GM12875 (cell line): ENCODE measurements at regions not wholly inside any gene's neighbourhood (a gene's known extent, or its start where the extent isn't known, plus 50 kb on each side); places are given as distances from the start of the nearest gene placed in this dataset.

ENCODE experiments used
- H3K4me3 ChIP-seq: one replicate; pipeline ENCODE4 v1.5.1; 2011; ENCODE audit warnings: low read depth, low read length, control low read depth
- CTCF ChIP-seq: IDR thresholded peaks from 2 replicates; pipeline ENCODE4 v1.5.1; 2011; ENCODE audit warnings: low read depth, mild to moderate bottlenecking, control low read depth, inconsistent platforms, low read length, moderate library complexity, borderline replicate concordance; ENCODE audit not compliant: insufficient read depth

GRCh38 chr4:162644346-162644745 is 480.5 kb upstream of the FSTL5 start:
- TF ChIP-seq CTCF, result no peak

GRCh38 chr4:162640152-162640551 is 476.4 kb upstream of the FSTL5 start:
- H3K4me3 ChIP-seq, result no peak overlapping the region
- no peak for TF ChIP-seq CTCF

More at GRCh38 chr4:162644346-162644745, 480.5 kb upstream of the FSTL5 start:
- H3K4me3 ChIP-seq, result no peak overlapping the region

GRCh38 chr4:162634390-162634789 is 470.6 kb upstream of the FSTL5 start:
- H3K4me3 ChIP-seq, result no peak overlapping the region
- TF ChIP-seq CTCF, result no peak

- H3K4me3 ChIP-seq, result no peak overlapping the region
- TF ChIP-seq CTCF, result no peak
Observed at GRCh38 chr4:162622664-162623063, 458.9 kb upstream of the FSTL5 start.

- TF ChIP-seq CTCF, result no peak
- H3K4me3 ChIP-seq, result no peak overlapping the region
Observed at GRCh38 chr4:162610116-162610515, 446.3 kb upstream of the FSTL5 start.

- no peak for TF ChIP-seq CTCF
- no peak overlapping the region for H3K4me3 ChIP-seq
Observed at GRCh38 chr4:162586266-162586665, 422.5 kb upstream of the FSTL5 start.

GRCh38 chr4:162582180-162582579 is 418.4 kb upstream of the FSTL5 start:
- TF ChIP-seq CTCF, result no peak

More at GRCh38 chr4:162582180-162582579, 418.4 kb upstream of the FSTL5 start:
- H3K4me3 ChIP-seq, result no peak overlapping the region
